HG02938 (cell line): ENCODE measurements at regions not wholly inside any gene's neighbourhood (a gene's known extent, or its start where the extent isn't known, plus 50 kb on each side); places are given as distances from the start of the nearest gene placed in this dataset.
A peak's percentile ranks its signal among the peaks of the same experiment; 100 is the strongest.
"Not testable (repeated sequence)": the region's sequence is repeated elsewhere in the genome, so short reads cannot be mapped to it uniquely, and the experiment has no call there.

Source experiments
- ATAC-seq: cut with Tn5 transposase; IDR thresholded peaks from one replicate; pipeline ENCODE4 v1.9.1; 2021; ENCODE audit warnings: mild to moderate bottlenecking, moderate library complexity; ENCODE audit not compliant: unreplicated experiment

DNA sequence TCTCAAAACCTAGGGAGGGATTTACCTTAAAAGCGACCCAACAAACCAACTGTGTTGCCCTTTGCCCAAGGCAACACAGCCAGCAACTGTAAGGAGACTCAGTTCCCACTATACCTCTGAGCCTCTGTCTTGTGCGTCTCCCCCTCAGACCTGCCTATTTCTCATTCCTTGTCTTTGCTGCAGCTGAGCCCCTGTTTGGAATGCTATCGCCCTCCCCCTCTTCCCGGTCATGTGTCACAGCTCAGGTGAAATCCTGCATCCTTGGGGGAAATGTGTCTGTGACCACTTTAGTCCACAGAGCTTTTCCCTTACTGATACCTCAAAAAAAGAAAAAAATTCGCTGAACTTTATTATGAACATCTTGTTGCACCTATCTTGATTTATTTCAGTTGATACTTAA, 52.0 kb upstream of the LRIG1 start:
- no peak for ATAC-seq

DNA sequence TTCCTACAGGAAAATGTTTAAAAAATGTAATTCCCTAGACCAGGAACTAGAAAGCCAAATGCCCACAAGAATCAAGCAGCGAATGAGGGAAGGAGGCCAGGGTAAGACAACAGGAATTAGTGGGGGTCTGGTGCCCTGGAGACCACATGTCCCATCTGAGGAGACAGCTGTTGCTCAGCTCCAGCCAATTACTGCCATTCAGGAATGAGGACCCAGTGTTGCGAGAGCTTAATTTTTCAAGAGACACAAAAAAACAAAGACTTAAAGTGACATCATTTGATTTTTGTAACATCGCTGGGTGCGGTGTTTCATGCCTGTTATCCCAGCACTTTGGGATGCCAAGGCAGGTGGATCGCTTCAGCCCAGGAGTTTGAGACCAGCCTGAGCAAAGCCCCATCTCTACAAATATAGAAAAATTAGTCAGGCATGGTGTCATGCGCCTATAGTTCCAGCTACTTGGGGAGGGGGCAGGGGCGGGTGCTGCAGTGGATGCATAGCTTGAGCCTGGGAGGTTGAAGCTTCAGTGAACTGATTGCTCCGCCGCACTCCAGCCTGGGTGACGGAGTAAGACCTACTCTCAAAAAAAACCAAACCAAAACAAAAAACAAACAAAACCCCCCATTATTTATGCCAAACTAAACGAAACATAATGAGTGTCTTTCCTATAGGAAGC, 52.8 kb upstream of the LRIG1 start:
- no peak for ATAC-seq

DNA sequence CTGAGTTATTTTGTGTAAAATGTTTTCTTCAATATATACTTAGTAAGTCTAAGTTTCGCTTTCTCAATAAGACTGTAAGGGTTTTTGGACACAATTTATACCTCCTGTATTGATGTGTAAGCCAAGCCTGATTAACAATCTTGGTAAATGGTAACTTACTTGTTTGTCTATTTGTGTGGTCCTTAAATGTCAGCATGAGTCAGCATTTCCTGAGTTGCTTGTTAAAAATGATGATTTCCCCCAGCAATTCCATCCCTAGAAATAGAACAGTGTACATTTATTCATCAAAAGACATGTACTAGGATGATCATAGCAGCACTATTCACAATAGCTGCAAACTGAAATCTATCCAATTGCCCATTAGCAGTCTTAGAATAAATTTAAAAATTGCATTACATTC, 53.4 kb upstream of the LRIG1 start:
- ATAC-seq: no peak

DNA sequence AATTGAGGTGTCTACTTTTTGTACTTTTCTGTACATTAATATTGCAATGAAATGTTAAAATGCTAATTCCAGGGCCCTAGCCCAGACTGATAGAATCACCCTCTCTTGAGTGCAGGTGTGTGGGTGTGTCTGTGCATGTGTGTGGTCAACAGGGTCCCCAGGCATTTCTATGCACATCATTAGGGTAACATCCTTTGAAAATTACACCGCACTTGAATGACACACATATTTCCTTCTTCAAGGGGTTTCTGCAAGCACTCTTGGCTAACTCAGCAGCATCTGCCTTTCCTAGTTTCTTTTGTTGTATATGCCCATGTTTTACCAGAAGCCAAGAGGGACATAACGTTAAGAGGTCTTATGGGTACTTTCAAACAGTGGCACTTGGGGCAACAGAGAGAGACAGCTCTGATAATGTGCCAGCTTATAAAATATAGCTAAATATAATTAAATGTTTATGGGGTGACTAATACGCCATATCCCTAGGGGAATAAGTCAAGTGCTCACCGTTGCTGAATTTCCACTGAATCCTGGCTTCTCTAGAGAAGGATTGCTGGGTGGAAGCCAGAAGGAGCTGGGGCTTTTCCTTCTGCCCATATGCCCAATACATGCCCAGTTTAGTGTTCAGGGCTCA, 54.5 kb upstream of the LRIG1 start:
- no peak for ATAC-seq

DNA sequence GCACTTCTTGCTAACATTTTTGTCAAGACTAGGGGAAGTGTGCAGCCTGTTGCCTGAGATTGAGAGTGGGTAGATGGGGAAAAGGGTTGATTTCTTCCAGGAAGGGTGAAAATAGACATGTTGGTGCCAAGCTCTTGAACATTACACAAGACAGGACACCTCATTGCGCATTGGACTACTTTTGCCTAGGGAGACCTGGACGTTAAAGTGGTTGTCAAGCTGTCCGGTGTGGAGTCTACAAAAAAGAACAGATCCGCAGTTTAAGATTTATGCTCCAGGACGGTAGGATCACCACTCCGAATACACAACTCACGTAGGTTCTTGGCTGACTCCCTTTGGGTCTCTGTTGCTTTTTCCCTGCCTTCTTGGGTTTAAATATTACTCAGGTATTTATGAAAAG, 56.3 kb upstream of the LRIG1 start:
- ATAC-seq: no peak

DNA sequence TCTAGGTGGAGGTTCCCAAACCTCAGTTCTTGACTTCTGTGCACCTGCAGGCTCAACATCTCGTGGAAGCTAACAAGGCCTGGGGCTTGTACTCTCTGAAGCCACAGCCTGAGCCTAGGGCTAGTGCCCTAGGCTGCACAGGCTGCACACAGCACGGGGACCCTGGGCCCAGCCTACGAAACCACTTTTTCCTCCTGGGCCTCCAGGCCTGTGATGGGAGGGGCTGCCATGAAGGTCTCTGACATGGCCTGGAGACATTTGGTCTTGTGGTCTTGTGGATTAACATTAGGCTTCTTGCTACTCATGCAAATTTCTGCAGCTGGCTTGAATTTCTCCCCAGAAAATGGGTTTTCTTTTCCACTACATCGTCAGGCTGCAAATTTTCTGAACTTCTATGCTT, 59.1 kb upstream of the LRIG1 start:
- ATAC-seq: not testable (repeated sequence)

DNA sequence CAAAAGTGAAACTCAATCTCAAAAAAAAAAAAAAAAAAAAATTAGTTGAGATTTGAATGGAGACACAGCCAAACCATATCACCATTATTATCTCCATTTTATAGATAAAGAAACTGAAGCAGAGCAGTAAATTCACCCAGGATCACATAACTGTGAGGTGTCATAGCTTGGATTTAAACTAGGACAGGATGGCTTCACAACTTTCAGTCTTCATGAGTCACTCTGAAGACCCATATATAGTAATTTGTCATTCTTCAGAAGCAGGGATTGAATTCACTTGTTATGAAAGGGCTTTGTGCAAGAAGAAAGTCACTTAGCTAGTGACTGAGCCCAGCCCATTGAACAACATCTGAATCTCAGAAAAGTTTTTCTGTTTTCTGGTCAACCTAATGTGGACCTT, 60.5 kb upstream of the LRIG1 start:
- no peak for ATAC-seq

DNA sequence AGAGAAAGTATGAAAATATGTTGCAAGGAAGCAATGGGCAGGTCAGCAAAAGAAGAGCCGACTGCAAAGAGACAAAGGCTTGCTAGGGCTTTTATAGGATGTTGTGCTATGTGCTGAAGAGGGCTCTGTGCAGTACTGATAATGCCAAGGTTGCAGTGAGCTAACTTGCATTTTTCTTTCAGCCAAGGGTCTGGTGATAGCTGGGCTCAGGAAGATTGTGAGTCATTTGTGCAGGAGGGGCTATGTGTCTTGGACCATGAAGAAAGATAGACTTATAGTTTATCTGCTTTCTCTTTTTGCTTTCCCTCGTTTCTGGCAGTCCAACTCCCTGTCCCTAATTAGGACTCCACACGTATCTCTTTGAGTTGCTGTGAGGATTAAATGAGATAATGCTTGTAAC, 64.5 kb upstream of the LRIG1 start:
- ATAC-seq: no peak

DNA sequence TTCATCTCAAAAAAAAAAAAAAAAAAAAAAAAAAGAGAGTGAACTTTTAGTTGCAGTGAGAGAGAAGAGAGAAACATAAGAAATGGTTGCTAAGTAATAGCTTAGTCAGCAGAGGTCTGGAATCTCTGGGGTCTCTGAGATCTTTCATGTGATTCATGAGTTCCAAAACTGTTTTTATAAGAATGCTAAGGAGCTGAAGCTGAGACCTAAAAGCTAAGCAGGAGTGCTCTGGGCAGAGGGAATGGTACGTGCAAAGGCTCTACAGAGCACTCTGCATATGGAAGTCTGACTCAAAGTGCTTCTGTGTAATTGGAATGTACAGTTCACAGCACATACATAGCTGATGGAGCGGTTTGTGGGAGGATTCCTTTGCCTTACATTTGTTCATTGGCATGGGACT, 66.3 kb upstream of the LRIG1 start:
- no peak for ATAC-seq

DNA sequence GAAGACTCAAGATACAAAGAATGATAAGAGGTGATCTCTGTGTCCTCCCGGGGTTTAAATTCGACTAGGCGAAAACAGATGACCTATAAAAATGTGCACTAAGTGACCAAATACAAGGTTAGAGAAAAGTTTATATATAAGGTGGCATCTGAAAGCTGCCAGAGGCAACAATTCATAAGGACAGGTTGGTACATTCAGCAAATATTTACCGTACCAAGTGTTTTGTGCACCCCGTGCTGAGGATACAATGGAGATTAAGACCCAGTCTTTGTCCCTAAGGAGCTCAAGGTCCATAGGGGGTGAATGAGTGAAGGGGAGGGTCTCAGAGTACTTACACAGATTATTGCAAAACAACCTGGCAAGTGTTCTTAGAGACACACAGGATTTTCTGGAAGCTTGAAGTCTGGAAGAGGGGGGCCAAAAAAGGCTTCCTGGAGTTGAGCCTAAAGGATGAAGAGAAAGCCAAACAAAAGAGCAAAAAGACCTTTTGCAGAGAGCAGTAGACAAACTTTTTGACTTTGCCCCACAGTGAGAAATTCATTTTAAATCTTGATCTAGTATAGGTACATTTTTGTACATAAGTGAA, 71.4 kb upstream of the LRIG1 start:
- ATAC-seq: no peak

DNA sequence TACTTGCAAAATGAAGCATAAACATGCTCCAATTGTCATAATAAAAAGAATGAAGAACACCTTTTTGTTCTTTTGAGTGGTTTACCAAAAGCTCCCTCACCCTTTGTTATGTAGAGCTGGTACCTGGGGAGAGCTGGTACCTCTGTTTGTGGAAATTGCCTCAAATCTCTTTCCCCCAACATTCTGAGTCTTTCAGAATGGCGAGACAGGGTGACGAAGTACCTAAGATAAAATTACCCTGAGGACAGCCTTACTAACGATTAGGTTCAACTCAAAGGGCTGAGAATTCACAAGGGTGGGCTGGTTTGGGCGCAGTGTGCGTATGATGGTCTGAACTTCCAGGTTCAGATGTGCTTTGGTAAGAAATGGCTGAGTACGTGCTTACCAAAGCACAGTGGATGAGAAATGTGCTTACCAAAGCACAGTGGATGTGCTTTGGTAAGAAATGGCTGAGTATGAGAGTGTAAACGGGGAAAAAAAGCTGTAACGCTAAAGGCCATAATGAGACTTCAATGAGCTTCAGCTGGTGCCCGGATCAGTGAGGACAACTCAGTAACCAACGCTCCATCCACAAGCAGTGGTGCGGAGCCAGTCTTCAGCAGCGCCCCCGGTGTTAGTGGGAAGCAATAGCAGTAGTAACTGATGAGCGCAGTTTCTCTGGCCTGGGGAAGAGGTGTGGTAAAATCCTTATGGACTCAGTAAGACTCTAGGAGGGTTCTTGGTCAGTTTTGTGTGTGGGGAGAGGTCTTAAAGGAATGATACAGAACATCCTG, 72.3 kb upstream of the LRIG1 start:
- no peak for ATAC-seq

DNA sequence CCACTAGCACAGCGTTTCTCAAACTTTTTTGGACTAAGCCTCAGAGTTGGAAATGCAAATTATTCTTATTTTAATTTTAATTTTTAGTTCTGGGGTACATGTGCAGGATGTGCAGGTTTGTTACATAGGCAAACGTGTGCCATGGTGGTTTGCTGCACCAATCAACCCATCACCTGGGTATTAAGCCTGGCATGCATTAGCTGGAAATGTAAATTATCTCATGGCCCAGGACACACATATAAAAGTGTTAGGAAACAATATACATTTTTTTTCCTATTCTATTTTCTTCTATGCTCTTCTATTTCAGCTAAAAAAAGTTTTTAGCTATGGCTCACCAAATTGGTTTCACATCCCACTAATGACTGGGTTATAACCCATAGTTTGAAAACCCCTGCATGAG, 73.3 kb upstream of the LRIG1 start:
- no peak for ATAC-seq

DNA sequence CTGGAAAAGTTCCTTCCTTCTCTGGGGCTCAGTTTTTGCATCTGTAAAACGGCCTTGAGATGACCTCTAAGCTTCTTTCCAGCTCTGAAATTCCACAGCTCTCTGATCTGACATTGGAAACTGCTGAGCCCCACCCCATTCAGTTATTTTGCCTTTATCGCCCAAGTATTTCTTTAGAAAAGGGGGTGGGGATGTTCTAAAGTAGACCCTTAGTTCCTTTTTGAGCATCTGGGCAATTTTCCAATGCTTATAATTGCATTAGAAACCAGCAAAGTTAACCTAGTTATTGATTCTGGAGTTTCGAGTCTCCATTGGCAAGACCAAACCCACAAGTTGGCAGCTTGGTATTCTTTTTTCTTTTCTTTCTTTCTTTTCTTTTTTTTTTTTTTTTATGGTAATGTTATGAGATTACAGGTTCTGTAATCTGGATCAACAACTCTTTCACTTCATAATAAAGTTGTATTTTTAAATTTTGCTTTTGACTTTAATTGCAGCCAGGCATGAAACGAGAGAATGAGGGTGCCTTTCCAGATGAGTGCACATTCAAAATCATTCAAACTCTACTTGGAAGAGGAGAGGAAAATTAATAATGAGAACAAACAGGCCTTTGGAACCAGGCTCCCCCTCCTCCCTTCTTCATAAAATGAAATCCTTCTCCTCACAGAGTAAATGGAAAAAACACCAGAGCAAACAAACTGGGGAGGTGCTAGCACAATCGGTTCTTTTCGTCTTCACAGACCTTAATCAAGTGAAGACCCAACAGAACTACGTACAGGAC, 76.8 kb upstream of the LRIG1 start:
- no peak for ATAC-seq

DNA sequence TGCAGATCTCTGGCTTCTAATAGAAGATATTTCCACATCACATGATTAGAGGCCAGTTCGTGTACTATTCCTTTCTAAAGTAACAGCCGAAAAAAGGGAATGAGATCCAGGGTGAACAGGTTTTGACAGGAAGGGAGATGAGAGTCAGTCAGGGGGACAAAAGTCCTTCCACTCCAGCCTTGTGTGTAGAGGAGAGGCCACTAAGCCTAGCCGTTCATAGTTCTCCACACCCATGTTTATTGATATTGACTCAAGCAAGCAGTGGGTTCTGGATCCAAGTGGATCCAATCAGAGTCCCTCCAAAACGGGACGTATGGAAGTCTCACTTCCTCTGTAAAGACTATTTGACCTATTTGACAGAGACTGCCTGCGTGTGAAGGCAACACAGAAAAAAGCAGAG, 80.4 kb upstream of the LRIG1 start:
- no peak for ATAC-seq

DNA sequence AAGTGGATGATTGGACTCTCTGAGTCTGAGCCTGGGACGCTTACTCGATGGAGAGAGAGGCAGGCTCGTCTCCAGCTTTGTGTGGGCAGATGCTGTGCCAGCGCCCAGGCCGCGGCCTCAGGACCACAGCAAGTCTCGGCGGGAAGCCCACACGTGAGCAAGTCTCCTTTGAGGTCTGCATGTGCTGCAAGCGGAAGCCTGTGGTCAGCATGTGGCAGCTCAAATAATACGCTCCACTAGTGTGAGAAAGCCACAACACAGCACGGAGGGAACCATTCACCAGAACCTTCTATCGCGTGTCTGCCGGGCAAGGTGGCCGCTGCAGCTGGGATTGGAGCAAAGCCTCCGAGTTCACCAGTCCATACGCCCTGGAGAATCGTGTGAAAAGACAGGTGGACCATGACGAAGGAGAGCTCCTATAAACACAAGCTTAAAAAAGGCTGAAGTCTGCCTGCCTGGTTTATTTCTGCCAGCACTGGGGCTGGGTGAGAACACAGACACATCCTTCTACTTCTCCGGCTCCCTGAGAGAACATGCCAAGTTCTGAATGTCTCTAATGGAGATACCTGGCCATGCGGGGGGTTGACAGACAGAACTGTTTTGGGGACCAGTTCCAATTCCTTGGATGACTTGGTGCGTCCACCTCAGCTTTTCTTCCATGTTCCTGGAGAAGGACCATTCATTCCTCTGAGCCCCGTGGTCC, 82.0 kb upstream of the LRIG1 start:
- peak; percentile 88 for ATAC-seq

DNA sequence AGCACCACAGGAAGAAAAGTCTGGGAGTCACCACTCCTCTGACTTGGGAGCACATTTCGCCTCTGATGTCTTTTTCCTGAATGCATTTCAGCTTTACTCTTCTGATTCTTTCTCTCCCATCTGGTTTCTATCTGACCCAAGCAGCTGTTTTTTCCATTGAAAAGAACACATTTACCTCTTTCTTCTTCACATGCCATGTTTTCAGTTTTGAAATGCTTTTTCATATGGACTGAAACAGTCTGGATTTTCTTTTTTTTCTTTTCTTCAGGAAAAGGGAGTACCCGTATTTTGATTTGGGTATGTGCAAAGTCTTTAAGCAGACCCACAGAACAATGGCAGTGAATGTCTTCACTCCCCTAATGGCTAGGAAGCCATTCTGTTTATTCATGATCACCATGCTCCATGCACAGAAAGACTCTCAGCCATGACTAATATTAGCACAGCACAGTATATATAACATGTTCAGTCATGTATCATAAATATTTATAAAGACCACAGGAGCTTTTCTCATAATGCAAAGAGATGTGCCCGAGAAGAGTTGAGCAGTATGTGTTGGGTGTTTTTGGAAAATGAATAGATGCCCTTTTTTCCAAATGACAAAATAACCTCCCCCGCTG, 82.7 kb upstream of the LRIG1 start:
- ATAC-seq: no peak

DNA sequence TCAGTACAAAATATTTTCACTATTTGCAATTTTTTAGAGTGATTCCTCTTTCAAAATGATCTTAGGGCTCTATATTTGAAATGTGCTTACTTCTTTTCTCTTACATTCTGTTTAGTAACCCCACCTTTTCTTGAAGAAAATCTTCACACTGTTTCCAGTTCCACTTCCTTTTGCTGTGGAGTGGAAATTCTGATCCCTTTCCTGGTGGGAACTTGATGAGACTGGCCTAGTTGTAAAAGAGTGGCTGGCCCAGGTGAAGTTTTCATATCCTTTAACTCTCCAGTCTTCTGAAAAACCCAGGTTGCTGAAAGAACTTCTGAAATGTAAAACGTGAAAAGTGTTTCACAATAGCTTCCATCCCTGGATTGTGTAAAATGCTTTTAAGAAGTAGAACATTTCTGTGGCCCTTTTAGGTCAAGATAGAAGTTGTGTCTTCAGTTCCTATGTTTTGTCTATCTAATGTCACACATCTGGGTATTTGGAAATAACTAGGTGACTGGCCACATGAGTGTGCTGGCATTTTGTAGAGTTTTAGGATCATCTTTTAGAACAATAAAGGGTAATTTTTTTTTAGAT, 84.8 kb upstream of the LRIG1 start:
- ATAC-seq: no peak

DNA sequence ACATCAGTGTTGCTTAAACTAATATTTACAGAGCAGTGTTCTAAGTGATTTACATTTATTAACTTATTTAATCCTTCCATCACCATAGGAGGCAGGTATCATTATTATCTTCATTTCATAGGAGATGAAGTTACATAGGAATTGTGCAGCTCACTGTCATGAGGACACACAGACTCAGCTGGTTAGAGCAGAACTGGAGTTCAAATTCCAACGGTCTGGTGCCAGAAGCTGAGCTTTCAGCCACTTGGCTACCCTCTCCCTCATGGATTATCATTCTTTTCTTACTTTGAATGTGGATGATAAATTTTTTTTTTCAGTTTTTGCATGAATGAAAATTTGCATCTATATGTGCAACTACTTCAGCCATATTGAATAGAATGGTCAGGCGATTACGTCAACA, 86.0 kb upstream of the LRIG1 start:
- no peak for ATAC-seq

DNA sequence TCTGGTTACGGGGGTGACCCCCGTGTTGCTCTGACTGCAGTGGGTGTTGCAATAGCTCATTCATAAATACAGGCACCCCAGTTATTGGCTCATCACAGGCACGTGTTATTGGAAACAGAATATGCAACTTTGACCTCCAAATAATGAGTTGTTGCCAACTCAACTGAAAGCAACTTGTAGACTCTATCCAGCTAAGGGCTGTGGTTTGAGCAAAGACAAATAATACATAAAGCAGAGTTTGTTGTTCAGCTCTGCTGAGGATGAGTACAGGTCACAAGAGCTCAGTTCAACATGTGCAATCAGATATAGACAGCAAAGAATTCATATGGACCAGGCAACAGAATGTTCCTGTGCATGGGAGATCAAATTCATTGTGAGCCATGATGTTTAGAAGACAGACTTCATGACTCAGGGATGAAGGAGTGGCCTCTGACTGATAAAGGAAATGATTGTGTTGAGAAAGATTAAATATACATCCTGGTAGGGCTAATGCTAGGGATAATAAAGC, 87.6 kb upstream of the LRIG1 start:
- no peak for ATAC-seq
